Suppressor macrophage (primary cell): ENCODE measurements at regions not wholly inside any gene's neighbourhood (a gene's known extent, or its start where the extent isn't known, plus 50 kb on each side); places are given as distances from the start of the nearest gene placed in this dataset.
A peak's percentile ranks its signal among the peaks of the same experiment; 100 is the strongest.

ENCODE experiments used
- DNase-seq, 4 experiments: peaks; one replicate each; pipeline ENCODE4 v3.0.0-alpha.2; 2020 to 2022

DNA sequence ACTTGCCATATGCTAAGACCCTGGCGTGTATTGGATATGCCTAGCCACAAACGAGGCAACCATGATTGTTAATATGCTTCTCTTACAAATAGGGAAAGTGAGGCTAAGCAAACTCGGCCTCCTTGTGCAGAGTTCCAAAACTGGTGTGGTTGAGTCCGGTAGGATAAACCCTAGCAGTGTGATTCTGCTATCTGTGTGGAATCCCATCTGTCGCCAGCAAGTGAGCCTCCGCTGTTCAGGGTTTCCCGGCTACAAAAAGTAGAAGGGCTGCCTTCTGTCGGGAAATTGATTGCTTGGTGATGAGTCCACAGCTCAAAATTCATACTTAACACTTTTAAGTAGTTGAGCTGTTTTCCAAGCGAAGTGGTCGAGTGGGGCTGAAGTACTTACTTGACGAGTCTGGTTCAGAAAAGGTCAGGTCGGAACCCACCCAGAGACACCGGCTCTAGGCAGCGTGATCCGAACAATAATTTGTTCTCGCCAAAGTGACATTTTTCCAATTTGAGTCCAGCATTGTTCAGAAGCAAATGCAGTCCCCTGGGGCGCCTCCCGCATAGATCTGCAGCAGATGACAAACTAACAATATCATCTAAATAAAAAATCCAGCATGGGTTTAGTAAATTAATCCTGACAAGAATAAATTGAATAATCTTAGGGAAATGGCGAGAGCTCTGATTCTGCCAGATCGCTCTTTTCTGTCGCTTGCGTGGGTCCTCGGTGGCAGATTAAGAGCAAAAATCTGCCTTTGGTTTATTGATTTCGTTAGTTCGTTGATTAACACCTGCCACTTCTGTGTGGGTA lies 686.7 kb upstream of the RBFOX1 start:
- no peak for DNase-seq

DNA sequence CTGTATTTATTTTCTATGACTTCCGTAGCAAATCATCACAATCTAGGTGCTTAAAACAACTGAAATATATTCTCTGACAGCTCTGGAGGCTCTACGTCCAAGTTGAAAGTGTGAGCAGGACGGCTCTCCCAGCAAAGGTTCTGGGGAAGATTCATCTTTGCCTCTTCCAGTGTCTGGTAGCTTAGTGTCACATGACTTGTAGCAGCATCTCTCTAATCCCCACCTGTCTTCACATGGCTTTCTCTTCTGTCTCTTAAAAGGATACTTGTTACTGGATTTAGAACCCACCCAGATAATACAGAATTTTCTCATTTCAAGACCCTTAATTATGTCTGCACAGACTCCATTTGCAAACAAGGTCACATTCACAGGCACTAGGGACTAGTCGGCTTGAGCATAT lies 687.7 kb upstream of the RBFOX1 start:
- DNase-seq, result no peak

DNA sequence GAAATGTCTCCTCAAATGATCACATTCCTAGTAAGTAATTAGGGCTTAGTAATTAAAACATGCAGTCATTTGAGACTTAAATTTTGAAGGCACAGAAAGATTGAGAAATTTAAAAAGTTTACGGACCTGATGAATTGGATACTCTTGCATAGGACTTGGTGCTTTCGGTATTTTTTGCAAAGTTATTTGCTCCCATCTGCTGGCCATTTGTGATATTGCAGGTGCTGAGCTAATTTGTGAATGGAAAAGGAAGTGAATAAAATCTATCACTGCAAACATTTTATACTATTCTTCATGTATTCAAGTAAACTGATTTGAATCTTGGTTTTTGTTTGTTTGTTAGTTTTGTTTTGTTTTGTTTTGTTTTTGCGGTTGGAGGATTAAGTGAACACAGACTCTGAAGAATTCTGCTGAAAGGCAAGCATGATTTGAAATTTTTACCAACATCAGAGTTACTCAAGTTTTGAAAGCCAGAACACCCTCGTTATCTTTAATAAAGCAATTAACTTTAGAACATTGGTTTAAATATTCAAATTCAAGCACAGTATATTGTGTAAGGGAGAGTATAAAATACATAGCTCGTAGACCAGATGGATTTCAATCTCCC lies 689.5 kb upstream of the RBFOX1 start:
- DNase-seq, result peak; percentile 59 to 83 (median 60)

DNA sequence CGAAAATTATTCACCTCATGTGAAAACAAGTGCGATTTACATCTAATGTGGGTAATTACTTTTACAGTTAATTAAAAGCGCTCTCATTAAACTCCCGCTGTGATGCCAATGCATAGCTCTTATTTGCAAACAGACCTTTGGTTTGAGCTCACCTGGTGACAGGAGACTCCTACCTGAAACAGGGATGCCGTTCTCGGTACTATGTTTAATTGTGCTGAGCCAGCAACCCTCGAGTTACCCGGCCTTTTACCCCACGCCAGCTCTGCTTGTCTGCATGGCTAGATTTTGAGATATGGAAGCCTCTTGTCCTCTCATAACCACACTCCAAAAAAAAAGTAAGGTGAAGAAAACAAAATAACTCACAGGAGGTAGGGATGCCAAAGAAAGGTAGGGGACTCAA lies 690.4 kb upstream of the RBFOX1 start:
- no peak for DNase-seq

DNA sequence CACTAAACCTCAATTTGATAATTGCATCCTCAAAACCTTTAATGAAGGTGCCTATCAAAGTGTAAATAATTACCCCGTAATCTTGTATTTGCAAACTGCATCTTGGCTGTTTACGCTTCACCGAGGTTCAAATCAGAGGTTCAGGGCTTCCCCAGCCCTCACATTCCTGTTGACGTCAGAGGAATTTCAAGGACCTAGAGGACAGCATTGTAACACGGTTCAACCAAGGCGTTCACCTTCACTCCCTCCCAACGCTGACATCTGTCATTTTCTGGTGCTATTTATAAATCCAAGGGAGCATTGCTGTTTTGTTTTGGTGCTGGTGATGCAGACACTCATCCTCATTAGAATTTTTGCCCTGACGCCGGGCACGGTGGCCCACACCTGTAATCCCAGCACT lies 691.6 kb upstream of the RBFOX1 start:
- DNase-seq, result no peak

DNA sequence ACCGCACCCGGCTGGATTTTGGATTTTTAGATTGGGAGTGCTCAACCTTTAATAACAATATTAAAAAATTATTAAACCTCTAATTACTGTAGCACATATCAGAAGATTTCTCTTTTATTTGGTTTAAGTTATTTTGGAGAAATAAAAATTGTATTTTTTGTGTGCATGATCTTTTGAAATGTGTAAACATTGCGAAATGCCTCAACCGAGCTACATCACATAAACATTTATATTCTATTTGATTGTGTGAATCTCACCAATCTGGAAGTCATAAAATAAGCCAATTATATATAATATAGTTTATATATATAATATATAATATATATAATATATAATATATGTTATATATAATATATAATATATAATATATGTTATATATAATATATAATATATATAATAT lies 696.2 kb upstream of the RBFOX1 start:
- no peak for DNase-seq

DNA sequence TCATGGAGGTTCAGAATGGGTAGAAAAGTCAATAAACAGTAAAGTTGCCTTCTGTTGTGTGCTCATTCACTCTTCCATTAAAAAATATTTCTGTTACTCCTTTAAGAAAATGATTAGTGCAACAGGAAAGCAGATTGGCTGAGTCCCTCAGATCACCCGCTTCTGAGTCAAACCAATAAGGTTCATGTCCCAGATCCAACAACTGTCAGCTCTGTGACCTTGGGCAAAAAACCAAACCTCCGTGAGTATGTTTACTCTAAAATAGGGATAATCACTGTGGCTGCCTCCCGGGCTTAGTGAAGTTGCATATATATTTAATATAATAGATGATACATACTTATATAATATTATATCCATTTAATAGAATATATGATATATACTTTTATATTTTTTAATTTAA lies 698.5 kb upstream of the RBFOX1 start:
- DNase-seq, result no peak

DNA sequence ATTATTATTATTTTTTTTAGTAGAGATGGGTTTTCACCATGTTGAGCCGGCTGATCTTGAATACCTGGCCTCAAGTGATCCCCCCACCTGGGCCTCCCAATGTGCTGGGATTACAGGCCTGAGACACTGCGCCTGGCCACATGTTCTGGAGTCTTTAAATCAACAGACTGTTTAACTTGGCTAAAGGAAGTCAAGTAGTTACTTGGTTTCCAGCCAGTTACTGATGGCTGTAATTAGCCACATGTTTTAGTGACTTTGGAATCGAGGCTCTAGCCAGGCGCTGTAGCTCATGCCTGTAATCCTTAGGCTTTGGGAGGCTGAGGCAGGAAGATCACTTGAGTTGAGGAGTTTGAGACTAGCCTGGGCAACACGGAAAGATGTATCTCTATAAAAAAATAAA lies 699.2 kb upstream of the RBFOX1 start:
- no peak for DNase-seq

DNA sequence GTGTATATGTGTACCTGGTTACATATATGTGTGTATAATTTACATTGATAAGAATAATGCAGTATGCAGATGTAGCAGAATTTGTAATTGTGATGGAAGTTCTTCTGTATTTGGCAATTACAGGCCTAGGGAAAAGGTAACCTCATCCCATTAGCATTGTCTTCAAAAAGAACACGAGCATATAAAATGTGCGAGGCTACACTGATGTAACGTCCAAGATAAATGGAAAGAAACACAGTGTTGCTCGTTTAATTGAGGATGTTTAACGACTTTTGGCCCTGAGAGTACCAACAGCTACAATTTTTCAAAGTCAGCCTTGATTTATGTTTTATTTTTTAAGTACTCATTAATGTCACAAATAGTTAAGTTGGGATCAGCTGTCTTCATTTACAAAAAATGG lies 703.5 kb upstream of the RBFOX1 start:
- no peak for DNase-seq

DNA sequence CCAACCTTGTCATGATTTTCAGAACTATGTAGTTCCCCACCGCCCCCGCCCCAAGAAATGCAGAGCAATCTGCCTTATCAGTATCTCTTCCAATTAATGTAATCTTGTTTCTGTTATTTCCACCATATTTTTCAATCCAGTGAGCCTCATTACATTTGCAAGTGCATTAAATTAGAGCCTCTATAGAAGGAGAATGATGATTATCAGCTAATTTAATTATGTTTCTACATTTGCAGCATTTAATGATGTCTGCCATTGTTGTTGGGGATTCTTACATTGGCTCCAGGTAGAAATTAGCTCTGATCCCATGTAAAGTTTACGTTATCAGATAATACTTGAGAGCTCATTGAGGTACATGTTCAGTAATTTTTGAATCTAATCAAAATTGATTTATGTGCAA lies 707.0 kb upstream of the RBFOX1 start:
- no peak for DNase-seq

DNA sequence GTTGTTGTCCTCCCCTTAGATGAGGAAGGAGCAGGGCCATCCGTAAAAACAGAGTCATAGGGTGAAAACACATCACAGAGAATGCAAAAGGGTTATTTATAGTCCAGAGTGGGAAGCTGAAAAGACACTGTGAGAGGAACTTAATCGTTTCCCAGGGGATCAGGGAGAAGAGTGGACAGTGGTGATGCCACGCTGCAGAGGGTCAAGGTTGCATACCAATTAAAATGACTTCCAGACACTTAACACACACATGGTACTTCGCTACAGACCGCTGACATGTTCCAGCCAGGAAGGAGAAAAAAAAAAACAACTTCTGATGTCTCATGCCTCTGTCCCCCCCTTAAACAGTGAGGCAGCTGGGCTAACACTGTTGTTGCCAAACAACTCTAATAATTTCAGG lies 713.8 kb upstream of the RBFOX1 start:
- no peak for DNase-seq

DNA sequence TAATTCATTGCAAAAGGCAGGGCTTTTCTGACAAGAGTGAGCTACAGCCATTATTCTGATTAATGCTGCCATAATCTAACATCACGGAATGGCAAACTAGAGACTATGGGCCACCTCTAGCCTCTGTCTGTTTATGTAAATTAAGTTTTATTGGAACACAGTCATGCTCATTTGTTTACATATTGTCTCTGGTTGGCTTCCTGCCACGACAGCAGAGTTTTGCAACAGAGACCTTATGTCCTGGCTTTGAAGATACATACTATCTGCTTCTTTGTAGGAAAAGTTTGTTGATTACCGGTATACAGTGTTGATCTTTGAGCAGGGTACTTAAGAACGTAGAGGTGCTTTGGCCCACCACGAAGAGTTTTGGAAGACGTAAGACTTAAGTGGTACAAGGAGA lies 715.9 kb upstream of the RBFOX1 start:
- DNase-seq, result no peak

DNA sequence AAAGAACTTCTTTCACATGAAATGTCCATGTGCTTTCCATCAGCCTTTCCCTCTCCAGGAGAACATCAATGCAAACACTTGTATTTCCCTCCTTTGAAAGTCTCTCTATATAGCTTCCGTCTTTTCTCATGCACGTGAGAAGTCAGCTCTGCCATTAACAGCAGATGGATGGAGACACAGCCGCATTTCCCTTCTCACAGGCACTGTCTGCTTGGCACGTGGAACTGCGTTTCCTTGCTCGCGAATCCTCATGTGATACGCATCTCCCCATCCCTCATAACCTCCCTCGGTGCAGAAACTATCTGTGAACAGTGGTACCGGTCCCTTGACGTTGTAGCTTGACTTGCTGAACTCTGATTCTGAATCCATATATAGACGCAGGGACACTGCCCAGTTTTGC lies 717.0 kb upstream of the RBFOX1 start:
- no peak for DNase-seq

DNA sequence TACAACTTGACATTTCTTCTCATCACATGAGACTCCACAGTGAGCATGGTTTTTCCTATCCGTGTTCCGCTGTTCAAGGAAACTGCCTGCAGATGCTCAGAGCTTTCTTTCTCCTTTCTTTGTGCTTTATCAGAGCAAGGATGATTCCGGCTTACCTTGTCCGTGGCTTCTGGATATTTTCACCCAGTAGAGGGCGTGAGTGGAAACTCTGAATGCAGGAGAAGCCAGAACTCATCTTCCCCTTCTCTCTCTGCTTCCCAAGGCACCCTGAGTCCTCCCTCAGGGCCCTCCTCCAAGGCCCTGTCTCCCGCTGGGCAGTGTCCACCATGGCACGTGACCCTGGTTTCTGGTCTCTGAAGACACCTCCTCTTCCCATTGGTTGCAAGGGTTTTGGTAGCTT lies 721.1 kb upstream of the RBFOX1 start:
- DNase-seq, result peak in 1 of 4 experiments; percentile 1

DNA sequence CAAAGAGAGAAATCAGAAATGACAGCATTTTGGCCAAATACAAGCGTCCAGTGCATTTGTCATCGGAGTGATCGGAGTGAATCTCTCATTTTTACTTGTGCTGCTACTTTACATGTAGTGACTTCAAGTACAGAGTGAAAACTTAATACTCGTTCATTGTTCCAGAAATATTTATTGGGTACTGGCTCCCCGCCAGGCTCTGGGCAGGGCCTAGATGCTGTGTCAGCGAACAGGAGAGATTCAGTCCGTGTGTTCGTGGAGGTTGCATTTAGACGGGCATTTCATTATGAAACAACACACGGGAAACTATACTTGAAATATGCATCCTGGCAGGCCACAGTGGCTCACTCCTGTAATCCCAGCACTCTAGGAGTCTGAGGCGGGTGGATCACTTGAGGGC lies 727.2 kb upstream of the RBFOX1 start:
- DNase-seq, result no peak

DNA sequence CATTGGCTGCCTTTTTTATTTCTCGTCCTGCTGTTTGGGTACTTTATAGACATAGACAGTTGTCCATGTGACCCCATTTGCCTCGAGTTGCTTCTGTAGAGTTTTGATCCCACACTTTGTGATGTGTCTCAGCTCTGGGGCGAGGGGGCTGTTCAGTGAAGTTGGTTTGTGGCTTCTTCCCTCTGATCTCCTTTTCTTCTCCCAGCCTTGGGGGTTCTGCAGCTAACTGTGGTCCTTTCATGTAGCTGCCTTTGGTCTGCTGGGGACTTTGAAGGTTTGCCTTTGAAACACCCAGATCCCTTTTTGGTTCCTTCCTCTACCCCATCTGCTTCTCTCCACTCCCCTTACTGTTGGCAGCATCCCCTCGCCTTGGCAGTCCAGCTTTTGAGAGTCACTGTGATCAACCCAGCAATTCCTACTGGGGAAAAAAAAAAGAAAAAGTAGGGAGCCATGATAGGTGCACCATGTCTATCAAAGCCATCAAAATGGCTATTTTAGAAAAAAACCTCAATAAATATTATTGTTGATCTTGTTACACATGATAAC lies 728.8 kb upstream of the RBFOX1 start:
- DNase-seq, result no peak

DNA sequence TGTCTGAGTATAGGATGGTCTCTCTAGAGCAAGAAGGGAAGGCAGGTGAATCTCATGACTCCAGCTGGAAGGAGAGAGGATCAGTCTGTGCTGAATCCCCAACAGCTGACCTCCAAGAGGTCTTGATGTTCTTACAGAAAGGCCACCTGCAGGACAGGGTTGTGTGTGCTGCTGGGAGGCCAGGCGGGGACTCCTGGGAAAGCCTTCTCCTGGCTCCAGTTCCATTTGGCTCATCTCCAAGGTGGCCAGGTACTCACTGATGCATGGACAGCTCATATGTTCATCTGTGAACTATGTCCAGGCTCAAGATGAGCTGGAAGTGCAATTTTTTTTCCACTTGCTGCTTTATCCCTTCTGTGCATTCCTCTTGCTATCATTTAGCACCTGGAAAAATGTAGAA lies 730.2 kb upstream of the RBFOX1 start:
- DNase-seq, result no peak

DNA sequence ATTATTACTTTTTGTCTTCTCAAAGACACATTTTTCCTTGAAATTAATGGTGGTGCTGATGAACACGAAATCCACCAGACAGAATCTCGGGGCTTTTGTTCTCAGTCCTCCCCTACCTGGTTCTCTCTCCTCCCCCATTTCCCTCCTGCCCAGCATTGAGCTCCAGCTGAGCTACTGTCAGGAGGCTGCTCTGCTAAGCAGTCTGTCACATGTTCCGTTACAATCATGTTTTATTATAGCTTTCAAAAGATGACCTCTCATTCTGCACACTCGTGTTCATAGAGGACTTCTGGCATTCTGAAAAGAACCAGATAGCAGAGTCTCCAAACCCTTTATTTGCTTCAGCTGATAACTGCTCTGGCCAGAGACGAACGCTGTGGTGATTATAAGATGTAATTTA lies 732.5 kb upstream of the RBFOX1 start:
- no peak for DNase-seq

DNA sequence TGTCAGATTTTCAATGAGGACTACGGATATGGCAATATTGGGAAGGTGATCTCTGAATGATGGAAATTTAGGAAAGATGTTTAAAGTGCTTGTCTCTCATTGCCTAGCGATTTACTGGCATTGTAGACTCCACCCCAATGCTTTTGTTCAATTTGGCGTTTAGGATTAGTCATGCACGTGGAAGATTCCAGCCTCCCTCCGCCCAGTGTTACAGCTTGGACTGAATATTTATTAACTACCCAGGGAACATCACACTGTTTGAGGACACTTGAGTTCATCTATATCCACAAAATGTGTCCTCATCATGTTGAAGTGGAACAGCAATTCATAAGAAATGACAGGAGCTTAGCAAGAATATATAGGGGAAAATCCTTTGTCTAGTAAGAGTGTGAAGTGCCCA lies 738.8 kb upstream of the RBFOX1 start:
- no peak for DNase-seq

DNA sequence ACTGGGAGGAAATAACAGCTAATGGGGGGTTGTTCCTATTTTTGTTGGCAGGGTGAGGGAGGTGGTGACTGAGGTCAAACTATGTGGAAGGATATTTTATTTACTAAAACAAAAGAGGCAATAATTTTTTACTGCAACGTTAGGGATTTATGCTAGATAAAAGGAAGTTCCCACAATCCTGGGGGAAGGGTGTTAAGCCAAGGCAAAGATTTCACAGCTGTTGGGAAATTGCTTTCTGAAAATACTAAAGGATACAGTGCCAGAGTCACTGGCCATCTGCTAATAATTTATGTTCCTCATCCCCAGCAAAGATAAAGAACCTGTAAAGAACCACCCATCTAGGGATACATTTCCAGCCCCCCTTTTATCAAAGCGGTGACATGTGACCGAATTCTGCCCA lies 756.0 kb upstream of the RBFOX1 start:
- peak in 2 of 4 experiments; percentile 3 to 12 for DNase-seq

DNA sequence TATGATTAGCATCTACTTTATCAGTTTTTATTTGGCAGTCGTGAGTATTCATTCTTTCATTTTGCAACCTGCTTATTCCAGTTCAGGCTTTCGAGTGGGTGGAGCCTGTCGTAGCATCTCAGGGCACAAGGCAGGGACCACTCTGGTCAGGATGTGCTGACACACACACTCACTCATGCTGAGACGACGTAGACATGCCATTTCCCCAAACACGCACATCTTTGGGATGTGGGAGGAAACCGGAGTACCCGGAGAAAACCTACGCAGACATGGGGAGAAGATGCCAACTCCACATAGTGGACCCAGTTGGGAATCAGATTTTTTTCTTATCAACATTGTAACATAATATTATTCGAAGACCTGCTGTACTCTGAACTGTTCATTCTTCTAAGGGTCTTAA lies 756.5 kb upstream of the RBFOX1 start:
- no peak for DNase-seq

DNA sequence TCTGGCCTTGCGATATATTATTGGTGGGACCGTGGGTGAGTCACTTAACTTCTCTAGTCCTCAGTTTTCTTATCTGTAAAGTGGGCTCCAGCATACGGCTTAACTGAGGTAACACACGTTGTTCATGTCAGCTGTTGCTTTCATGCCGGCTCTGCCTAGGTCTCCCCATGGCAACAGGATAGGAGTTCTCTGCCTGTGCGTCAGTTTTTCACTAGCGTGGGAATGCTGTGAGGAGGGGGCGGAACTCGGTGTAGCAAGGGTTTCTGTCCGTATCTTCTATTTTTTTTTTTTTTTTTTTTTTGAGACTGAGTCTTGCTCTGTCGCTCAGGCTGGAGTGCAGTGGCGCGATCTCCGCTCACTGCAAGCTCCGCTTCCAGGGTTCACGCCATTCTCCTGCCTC lies 758.5 kb upstream of the RBFOX1 start:
- DNase-seq, result no peak

DNA sequence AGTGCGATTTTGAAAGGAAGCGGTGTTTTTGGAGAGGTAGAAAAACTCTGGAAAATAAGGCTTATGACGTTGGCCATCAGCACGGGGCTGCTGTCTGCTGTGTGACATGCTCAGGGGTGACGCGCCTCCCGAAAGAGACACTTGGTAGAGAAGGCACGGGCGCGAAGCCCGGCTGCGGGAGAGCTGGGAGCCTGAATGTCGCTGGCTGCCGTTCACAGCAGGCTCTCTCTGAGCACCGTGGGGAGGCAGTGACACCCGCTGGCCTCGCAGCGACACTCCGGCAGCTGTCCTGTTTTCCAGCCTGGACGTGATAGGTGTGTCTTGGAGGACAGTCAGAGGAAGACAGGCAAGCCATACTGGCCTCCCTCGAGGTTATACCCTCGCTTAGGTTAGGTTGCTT lies 759.1 kb upstream of the RBFOX1 start:
- DNase-seq, result peak in 2 of 4 experiments; percentile 16 to 23

DNA sequence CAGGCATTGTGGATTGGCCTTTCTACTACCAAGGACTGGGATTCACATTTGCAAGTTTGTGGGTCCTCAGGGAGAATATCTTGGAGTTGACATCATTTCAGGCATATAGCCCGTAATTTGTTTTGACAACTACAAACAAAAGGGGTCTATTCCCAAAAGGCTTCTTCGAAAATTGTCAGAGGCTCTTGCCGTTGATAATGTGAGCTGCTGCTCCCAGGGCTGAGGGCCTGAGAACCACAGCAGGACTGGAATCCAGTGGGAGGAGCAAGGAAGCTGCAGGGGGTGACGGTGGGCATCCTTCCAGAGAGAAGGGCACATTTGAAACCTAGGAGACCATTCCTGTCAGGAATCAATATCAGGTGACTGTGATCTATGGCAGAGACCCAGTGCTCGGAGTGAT lies 761.6 kb upstream of the RBFOX1 start:
- DNase-seq, result no peak
